ENCODE measurements at regions not wholly inside any gene's neighbourhood (a gene's known extent, or its start where the extent isn't known, plus 50 kb on each side); places are given as distances from the start of the nearest gene placed in this dataset.

DNA sequence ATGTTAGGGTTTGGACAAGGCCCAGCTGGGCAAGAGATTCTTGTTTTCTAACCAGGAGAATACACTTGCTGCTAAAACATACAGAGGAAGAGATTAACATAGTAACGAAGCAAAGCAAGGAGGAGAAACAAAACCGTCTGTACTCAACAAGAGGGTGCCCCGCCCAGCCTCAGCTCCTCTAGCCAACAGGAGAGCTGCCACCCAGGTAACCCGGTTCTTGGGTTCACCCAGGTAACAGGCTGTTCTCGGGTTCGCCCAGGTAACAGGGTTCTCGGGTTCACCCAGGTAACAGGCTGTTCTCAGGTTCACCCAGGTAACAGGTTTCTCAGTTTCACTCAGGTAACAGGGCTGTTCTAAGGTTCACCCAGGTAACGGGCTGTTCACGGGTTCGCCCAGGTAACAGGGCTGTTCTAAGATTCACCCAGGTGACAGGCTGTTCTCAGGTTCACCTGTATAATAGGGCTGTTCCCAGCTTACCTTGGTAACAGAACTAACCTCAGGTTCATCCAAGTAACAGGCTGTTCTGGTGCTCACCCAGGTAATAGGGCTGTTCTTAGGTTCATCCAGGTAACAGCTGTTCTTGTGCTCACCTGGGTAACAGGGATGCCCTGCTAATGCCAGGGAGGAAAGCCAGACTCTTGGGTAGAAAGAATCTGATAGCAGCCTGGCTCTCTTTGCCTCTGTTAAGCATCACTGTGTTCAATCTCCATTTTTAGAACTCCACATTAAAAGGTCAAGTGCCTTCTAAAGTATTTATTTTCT is 271.6 kb downstream of the SYK start:
- no peak for DNase-seq

DNA sequence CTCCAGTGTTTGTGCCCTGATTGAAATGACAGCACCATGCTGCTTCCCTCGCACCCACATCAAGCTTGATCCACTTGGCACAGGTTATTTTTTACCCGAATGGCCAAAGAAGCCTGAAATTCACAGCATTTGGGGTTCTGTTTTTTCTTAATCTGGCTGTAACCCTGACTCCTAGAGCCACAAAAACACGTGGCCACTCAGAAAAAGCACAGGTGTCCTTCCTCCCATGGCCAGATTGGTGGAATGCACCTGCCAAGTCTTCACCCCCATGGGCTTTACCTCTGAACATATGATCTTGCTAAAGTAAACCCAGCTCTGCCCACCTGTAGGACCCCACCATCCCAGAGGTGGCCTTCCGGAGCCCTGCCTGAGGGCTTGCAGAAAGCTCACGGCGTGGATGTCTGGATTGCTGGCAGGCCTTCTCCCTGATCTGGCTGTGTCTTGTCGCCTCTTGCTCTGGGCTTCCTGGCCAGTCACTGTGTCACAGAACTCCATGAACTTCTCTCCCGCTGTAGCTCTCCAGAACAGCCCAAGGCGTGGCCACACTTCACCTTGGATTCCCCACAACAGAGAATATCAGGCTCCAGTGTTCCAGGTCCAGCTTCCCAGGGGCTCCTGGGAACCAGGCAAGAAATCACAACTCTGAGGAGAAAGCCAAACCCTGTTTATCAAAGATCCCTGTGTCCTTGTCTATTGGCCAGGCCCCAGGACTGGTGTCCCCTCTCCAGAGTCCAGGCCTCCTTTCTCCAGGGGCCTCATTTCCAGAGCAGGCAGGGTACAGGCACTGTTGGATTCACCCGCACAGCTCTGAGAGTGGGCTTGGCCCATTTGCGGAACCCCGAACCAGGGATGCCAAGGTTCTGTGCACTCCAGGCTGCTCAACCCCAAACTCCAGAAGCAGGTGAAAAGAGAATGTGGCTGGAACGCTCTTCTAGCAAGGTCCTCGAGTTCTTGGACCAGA is 272.5 kb downstream of the SYK start:
- no peak for DNase-seq

DNA sequence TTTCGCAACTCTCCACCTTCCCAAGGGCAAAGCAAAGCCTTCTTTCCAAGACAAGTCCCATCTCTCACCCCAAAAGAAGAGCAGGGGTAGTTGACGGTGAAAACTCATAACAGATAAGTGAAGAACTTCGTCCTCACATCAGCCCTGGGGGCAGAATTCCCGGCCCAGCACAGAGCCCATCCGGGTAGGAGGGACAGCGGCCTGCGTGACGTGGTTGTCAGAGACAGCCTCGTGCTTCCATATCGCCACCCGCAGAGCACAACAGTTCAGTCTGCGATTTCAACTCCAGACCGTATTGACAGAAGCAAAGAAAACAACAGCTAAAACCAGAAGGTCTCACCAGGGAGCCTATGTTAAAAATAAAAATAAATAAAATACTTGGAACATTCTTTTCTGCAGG is 273.2 kb downstream of the SYK start:
- DNase-seq = no peak

DNA sequence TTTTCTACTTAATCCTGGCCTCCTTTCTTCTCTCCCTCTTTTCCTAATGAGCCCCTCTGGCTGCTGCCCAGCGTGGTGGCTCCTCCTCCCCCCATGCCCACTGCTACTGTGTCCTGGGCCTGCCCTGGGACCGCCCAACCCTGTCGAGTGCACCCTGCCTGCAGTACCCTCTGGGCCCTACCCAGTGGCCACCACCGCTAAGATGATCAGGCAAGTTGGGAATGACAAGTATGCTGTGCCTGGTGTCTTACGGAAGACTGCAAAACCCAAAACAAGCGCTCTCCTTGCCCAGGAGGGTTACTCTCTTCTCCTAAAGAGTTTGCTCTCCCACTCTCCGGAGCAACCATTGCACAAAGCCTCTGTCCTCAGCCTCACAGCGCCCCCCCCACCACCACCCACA is 273.7 kb downstream of the SYK start:
- no peak for DNase-seq

DNA sequence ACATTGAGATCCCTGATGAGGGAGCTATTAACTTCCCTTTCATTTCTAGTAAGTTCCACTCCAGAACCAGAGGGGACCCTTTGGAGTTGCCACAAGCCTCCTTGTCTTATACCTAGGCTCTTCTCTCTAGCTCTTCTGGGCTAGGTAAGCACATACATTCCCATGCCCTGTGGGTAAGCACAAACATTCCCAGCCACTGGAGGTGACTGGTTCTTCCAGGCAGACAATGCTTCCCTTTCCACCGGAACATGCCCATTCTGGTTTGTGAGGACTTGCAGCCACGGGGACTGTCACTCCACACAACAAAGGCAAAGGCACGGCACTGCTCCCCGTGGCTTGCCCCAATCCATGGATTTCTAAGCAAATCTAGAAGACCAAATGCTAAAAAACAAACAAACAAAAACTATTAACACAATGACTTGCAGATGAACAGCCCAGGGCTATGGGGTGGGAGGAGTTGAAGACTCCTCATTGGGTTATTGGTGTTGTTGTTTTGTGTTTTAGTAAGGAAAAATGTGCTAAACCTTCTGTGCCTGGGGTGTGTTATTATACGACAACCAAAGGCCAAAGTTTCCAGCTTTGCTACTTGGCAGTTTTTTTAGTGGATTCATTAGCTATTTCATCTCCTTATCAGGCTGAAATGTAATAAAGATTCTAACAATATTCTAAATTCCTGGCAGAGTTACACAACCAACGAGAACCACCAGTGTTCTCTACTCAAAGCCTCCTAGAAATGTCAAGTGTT is 276.2 kb downstream of the SYK start:
- DNase-seq = no peak

- DNase-seq = no peak
Measured at GRCh38 chr9:91078369-91078695, 276.7 kb downstream of the SYK start.

- no peak for DNase-seq
Measured at GRCh38 chr9:91082731-91083130, 279.0 kb downstream of the AUH start.

- no peak for DNase-seq
Measured at GRCh38 chr9:91084896-91085516, 276.7 kb downstream of the AUH start.

DNA sequence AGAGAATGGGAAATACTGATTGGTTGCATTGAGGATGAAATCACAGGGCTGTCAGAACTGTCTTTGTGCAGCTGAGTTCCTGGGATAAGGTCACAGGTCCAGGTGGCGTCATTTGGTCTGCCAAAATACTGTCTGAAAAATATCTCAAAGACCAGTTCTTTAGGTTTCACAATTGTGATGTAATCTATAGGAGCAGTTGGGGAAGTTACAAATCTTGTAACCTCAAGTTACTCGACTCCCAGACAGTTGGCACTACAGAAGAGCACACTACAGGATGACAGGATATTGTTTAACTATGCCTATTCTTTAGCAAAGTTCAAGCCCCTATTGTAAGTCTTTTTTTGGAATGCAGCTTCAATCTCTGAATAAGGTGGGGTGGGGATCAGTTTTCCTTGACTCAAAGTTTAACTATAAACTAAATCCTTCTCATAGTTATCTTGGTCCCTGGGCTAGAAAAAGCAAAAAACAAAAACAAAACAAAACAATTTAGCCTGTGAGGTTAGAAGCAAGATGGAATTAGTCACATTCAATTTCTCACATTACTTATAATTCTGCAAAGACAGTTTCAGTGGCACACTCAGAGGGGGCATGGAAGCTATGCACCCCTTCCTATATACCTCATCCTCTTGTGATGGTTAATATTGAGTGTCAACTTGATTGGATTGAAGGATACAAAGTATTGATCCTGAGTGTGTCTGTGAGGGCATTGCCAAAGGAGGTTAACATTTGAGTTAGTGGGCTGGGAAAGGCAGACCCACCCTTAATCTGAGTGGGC is 276.0 kb downstream of the AUH start:
- no peak for DNase-seq

DNA sequence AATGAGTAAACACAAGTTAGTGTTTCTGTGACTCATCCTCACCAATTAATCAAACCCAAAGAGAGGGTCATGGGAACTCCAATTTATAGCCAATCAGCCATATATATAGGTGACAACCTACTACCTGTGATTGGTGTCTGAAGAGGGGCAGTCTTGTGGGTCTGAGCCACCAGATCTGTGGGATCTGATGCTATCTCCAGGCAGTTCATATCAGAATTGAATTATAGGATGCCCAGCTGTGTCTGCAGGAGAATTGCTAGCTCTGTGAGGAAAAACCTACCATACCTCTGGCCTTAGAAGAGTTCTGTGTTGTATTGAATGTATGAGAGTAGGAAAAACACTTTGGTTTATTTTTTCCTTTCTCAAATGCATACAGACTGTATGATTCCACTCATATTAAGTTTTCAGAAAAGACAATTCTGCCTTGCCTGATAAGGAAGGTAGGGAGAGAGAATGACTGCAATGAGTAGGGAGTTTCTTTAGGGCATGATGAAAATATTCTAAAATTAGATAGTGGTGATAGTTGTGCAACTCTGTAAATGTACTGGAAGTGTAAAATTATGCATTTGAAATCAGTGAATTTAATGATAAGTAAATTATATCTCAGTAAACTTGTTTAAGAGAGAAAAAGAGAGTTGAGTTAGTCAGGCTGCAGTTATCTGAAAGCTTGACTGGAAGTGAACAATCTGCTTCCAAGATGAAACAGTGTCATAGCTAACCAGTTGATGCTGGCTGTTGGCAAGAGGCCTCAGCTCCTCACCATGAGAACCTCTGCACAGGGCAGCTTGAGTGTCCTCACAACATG is 274.9 kb downstream of the AUH start:
- DNase-seq = no peak

DNA sequence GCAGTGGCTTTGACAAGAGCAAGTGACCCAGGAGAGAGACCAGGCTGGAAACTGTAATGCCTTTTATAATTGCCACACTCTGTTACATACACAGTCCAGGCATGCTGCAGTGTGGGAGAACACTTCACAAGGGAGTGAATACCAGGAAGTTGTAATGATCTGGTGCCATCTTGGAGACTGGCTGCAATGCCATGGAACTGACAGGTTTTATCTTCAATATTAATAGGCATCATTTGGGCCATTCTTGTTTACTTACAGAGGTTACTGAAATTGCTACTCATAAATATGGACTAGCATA is 274.3 kb downstream of the AUH start:
- no peak for DNase-seq

- DNase-seq = no peak
Measured at GRCh38 chr9:91089405-91090129, 272.2 kb downstream of the AUH start.

DNA sequence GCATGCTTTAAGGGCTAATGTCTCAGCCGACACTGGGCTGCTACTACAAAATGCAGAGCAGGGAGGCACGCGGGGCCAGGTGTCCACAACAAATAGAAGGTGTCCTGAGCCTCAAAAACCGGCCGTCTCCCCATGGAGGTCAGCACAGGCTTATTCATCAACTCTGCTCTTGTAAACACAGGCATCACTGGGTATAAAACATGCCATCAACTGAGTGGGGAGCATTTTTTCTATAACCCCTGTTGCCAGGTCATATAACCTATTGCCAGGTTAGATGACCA is 271.6 kb downstream of the AUH start:
- DNase-seq = no peak

- DNase-seq = no peak
Measured at GRCh38 chr9:91092214-91092613, 269.5 kb downstream of the AUH start.

DNA sequence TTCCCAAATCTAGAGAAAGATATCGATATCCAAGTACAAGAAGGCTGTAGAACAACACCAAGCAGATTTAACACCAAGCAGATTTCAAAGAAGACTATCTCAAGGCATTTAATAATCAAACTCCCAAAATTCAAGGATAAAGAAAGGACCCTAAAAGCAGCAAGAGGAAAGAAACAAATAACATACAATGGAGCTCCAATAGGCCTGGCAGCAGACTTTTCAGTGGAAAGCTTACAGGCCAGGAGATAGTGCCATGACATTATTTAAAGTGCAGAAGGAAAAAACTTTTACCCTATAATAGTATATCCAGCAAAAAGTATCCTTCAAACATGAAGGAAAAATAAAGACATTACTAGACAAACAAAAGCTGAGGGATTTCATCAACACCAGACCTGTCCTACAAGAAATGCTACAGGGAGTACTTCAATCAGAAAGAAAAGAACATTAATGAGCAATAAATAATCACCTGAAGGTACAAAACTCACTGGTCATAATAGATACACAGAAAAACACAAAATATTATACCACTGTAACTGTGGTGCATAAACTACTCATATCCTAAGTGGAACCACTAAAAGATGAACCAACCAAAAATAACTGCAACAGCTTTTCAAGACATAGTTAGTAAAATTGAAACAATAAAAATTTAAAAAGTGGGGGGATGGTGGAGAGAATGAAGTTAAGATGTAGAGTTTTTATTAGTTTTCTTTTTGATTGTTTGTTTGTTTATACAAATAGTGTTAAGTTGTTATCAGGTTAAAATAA is 267.2 kb downstream of the AUH start:
- DNase-seq = no peak

GRCh38 chr9:91098203-91098850 is 263.4 kb downstream of the AUH start:
- no peak for DNase-seq

GRCh38 chr9:91099436-91099835 is 262.3 kb downstream of the AUH start:
- no peak for DNase-seq

GRCh38 chr9:91100878-91101450 is 260.8 kb downstream of the AUH start:
- DNase-seq = no peak

DNA sequence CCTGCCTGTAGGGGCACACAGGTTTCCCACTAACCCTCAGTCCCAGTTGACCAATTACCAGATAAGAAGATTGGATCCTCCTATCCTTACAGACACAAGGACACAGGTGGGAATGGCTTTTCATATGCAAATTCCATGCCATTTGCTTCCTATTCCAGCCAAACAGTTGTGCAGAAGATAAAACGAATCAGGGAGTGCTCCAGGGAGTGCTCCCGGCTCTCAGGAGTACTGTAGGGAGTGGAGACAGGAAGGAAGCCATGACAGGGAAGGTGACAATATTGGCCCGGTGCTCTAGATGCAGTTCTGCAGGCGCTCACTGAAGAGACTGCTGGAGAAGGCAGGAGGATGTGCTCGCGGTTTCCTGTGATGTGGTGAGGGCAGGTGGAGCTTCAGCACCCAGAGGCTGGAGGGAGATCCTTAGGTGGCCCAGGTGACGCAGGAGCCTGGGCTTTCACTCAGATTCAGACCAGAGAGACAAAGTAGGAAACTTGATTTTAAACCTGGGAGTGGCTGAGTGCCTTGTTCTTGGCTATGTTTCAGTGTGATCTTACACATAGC is 260.0 kb downstream of the AUH start:
- peak; percentile 66 to 71 for DNase-seq

All from activated CD4-positive, alpha-beta T cell treated with anti-CD3 and anti-CD28 coated beads for 4 hours (primary cell).